H1 (cell line): ENCODE measurements at regions not wholly inside any gene's neighbourhood (a gene's known extent, or its start where the extent isn't known, plus 50 kb on each side); places are given as distances from the start of the nearest gene placed in this dataset.
A peak's percentile ranks its signal among the peaks of the same experiment; 100 is the strongest.

Experiments used
- CTCF ChIA-PET: fragments of 300-600 bp; sonication (Branson Sonifier 250); formaldehyde crosslinking; loops from one replicate; lab custom pipeline; 2021; ENCODE audit not compliant: partially characterized antibody; lab: Charles Lee
- POLR2A ChIA-PET: fragments of 300-600 bp; sonication (Branson Sonifier 250); formaldehyde crosslinking; loops from one replicate; lab custom pipeline; 2021; ENCODE audit warnings: inconsistent platforms; ENCODE audit not compliant: partially characterized antibody; lab: Charles Lee
- DNase-seq, 2 experiments: peaks; one replicate each; pipeline versions ENCODE4 v3.0.0 to v3.0.0-alpha.2; 2010 to 2022; ENCODE audit warnings: low spot score in 2 of 2, low read depth in 1 of 2, mixed read lengths in 1 of 2
- FAIRE-seq: peaks from 2 replicates; lab custom pipeline; 2011; peaks lifted over from hg19 to GRCh38; lab: Jason Lieb, UNC
- H2AFZ ChIP-seq: 2 replicates; pipeline ENCODE4 v1.8.1; 2012; ENCODE audit warnings: low read length, inconsistent platforms
- H2AK5ac ChIP-seq: 2 replicates; pipeline ENCODE4 v1.6.1; 2013; ENCODE audit warnings: low read depth, low read length
- H2BK120ac ChIP-seq: replicated peaks from 2 replicates; pipeline ENCODE3; 2013; ENCODE audit warnings: low read depth, low read length, inconsistent platforms
- H2BK12ac ChIP-seq: 2 replicates; pipeline ENCODE4 v1.6.1; 2013; ENCODE audit warnings: low read depth, low read length
- H2BK15ac ChIP-seq: 2 replicates; pipeline ENCODE4 v1.6.1; 2013; ENCODE audit warnings: low read length
- H2BK20ac ChIP-seq: 2 replicates; pipeline ENCODE4 v1.6.1; 2013; ENCODE audit warnings: low read length
- H2BK5ac ChIP-seq: 2 replicates; pipeline ENCODE4 v1.6.1; 2013; ENCODE audit warnings: low read depth, low read length
- H3K14ac ChIP-seq: 2 replicates; pipeline ENCODE4 v1.6.1; 2013; ENCODE audit warnings: inconsistent platforms; ENCODE audit not compliant: insufficient read length
- H3K18ac ChIP-seq: 2 replicates; pipeline ENCODE4 v1.6.1; 2013; ENCODE audit warnings: low read length; ENCODE audit errors: extremely low read depth
- H3K23ac ChIP-seq: 2 replicates; pipeline ENCODE4 v1.6.1; 2013; ENCODE audit warnings: inconsistent platforms; ENCODE audit not compliant: insufficient read length
- H3K23me2 ChIP-seq: 2 replicates; pipeline ENCODE4 v1.6.1; 2013; ENCODE audit warnings: low read depth, low read length
- H3K27ac ChIP-seq: 2 replicates; pipeline ENCODE4 v1.6.1; 2011; ENCODE audit warnings: low read depth, low read length, inconsistent platforms
- H3K27me3 ChIP-seq, 4 experiments: replicated peaks in 1 of 4; 1 replicate in 1 of 4; 2 replicates in 3 of 4; pipeline versions ENCODE4 v1.6.1 to v1.8.1; 2011 to 2013; ENCODE audit warnings: low read length in 3 of 4, mild to moderate bottlenecking in 3 of 4, inconsistent platforms in 2 of 4, mixed read lengths in 2 of 4, moderate library complexity in 1 of 4; ENCODE audit not compliant: control insufficient read depth in 3 of 4, insufficient read depth in 3 of 4; ENCODE audit errors: extremely low read depth in 1 of 4
- H3K36me3 ChIP-seq, 4 experiments: 2 replicates each; pipeline versions ENCODE4 v1.6.1 to v1.8.1; 2011 to 2013; ENCODE audit warnings: mild to moderate bottlenecking in 4 of 4, low read length in 3 of 4, moderate library complexity in 2 of 4, control low read depth in 1 of 4, inconsistent platforms in 1 of 4; ENCODE audit not compliant: insufficient read depth in 4 of 4, control insufficient read depth in 2 of 4
- H3K4ac ChIP-seq: replicated peaks from 2 replicates; pipeline ENCODE3; 2013; ENCODE audit warnings: low read length, low read depth, mixed read lengths, inconsistent platforms; ENCODE audit not compliant: insufficient read length
- H3K4me1 ChIP-seq, 4 experiments: replicated peaks in 1 of 4; 1 replicate in 1 of 4; 2 replicates in 3 of 4; pipeline versions ENCODE4 v1.6.1 to v1.8.1; 2011 to 2013; ENCODE audit warnings: low read length in 3 of 4, inconsistent platforms in 2 of 4, mixed read lengths in 1 of 4; ENCODE audit not compliant: insufficient read depth in 4 of 4, control insufficient read depth in 3 of 4
- H3K4me2 ChIP-seq, 2 experiments: 2 replicates each; pipeline versions ENCODE4 v1.6.1 to v1.8.1; 2011 to 2013; ENCODE audit warnings: low read depth in 2 of 2, low read length in 2 of 2, control low read depth in 1 of 2, inconsistent platforms in 1 of 2, mild to moderate bottlenecking in 1 of 2; ENCODE audit not compliant: insufficient read depth in 1 of 2
- H3K4me3 ChIP-seq, 4 experiments: fragments of 200-600, 300-600 bp in 1 of 4; sonication (generic), shearing (Covaris generic), sonication (Bioruptor Twin) in 1 of 4; 2 replicates each; pipeline versions ENCODE4 v1.5.1 to v1.8.1; 2011 to 2016; ENCODE audit warnings: low read length in 4 of 4, low read depth in 3 of 4, control low read depth in 2 of 4, inconsistent platforms in 2 of 4, mild to moderate bottlenecking in 2 of 4, mixed read lengths in 1 of 4, moderate library complexity in 1 of 4; ENCODE audit not compliant: insufficient read depth in 2 of 4; ENCODE audit errors: extremely low read depth in 1 of 4
- H3K56ac ChIP-seq: replicated peaks from 2 replicates; pipeline ENCODE3; 2013; ENCODE audit warnings: low read depth, mild to moderate bottlenecking, mixed read lengths, low read length, inconsistent platforms; ENCODE audit not compliant: insufficient read length
- H3K79me1 ChIP-seq: 2 replicates; pipeline ENCODE4 v1.6.1; 2013; ENCODE audit warnings: low read depth, low read length, control low read depth
- H3K79me2 ChIP-seq, 2 experiments: 2 replicates each; pipeline versions ENCODE4 v1.6.1 to v1.8.1; 2012 to 2013; ENCODE audit warnings: low read length in 2 of 2, mild to moderate bottlenecking in 2 of 2, inconsistent platforms in 1 of 2; ENCODE audit not compliant: insufficient read depth in 2 of 2, control insufficient read depth in 1 of 2
- H3K9ac ChIP-seq, 4 experiments: replicated peaks in 1 of 4; 1 replicate in 1 of 4; 2 replicates in 3 of 4; pipeline versions ENCODE4 v1.6.1 to v1.8.1; 2011 to 2013; ENCODE audit warnings: low read depth in 3 of 4, low read length in 3 of 4, control low read depth in 2 of 4, mild to moderate bottlenecking in 2 of 4, moderate library complexity in 2 of 4, inconsistent platforms in 1 of 4; ENCODE audit errors: extremely low read depth in 1 of 4
- H3K9me3 ChIP-seq, 2 experiments: 2 replicates each; pipeline versions ENCODE4 v1.6.1 to v1.8.1; 2012 to 2013; ENCODE audit warnings: mild to moderate bottlenecking in 2 of 2, moderate library complexity in 2 of 2, control low read depth in 1 of 2, inconsistent platforms in 1 of 2, low read depth in 1 of 2, low read length in 1 of 2, mixed read lengths in 1 of 2; ENCODE audit not compliant: insufficient read depth in 2 of 2
- H4K20me1 ChIP-seq, 2 experiments: replicated peaks in 1 of 2; 2 replicates each; pipeline versions ENCODE3 to v1.8.1; 2011 to 2013; ENCODE audit warnings: inconsistent platforms in 2 of 2, low read length in 2 of 2, mild to moderate bottlenecking in 1 of 2; ENCODE audit not compliant: insufficient read depth in 2 of 2, control insufficient read depth in 1 of 2
- H4K5ac ChIP-seq: 2 replicates; pipeline ENCODE4 v1.6.1; 2013; ENCODE audit warnings: low read length, low read depth, mixed read lengths, inconsistent platforms; ENCODE audit not compliant: insufficient read length
- H4K8ac ChIP-seq: 2 replicates; pipeline ENCODE4 v1.8.0; 2013; ENCODE audit warnings: mild to moderate bottlenecking, moderate library complexity, low read length, inconsistent platforms; ENCODE audit not compliant: insufficient read depth; ENCODE audit errors: extremely low read depth
- H4K91ac ChIP-seq: replicated peaks from 2 replicates; pipeline ENCODE3; 2013; ENCODE audit warnings: low read length, mixed read lengths, inconsistent platforms; ENCODE audit not compliant: insufficient read length
- ASH2L ChIP-seq: fragments of 200-600, 300-600 bp; sonication (generic); IDR thresholded peaks from one replicate; pipeline ENCODE4 v1.7.1; 2017; ENCODE audit warnings: low read length
- BACH1 ChIP-seq: IDR thresholded peaks from 2 replicates; pipeline ENCODE4 v1.6.1; 2012; ENCODE audit warnings: low read length, improper control_type of control experiment
- BRCA1 ChIP-seq: IDR thresholded peaks from 2 replicates; pipeline ENCODE4 v1.6.1; 2012; ENCODE audit warnings: low read depth, low read length, improper control_type of control experiment
- EGR1 ChIP-seq: IDR thresholded peaks from 2 replicates; pipeline ENCODE4 v1.6.1; 2011; ENCODE audit warnings: low read depth, low read length, borderline replicate concordance
- KDM5A ChIP-seq: fragments of 200-600 bp; IDR thresholded peaks from 2 replicates; pipeline ENCODE4 v1.7.1; 2012; ENCODE audit warnings: mild to moderate bottlenecking, low read length, inconsistent platforms, mixed read lengths
- POLR2AphosphoS5 ChIP-seq: IDR thresholded peaks from 2 replicates; pipeline ENCODE4 v1.6.1; 2011; ENCODE audit warnings: low read depth, low read length
- WGBS, 2 experiments: shearing (Covaris generic) in 1 of 2; methylation state at CpG; one replicate each; pipeline versions ENCODE4 v1.1.6 to v1.1.7; 2013 to 2015; ENCODE audit warnings: low lambda C conversion rate in 2 of 2, mixed read lengths in 2 of 2, inconsistent platforms in 1 of 2, low coverage in 1 of 2, missing lambda C conversion rate in 1 of 2; ENCODE audit not compliant: insufficient replicate concordance in 2 of 2, insufficient coverage in 1 of 2, insufficient read length in 1 of 2; ENCODE audit errors: extremely low coverage in 1 of 2, missing lambda C conversion rate in 1 of 2; 5-methylcytosine and 5-hydroxymethylcytosine counted together

DNA sequence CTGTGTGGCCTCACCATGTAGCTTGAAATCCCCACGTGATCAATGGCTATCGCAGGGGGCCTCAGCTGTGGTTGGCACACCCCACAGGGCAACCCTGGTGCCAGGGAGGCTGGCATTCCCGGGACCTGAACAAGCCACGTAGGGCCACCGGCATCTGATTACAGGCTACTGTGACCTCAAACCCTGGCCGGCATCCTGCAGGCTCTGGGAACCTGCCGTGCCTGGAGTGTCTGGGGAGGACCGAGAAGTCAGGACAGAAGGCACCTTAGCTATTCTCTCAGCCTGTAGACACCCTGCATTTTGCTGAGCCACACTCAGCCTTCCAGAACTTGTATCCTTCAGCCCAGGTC lies 213.0 kb downstream of the GLI2 start:
- Histone ChIP-seq H4K20me1 (peaks cover 19 to 33% of the 10 kb centered on the region in 2 experiments), H3K4ac (no peak overlapping the region), H3K4me1 (no peaks in the 10 kb centered on the region; a peak in 1 of 7 replicates), H2AFZ (no peak overlapping the region), H3K56ac (no peak overlapping the region), H3K4me2 (no peak overlapping the region), H3K14ac (no peak overlapping the region), H2BK15ac (no peak overlapping the region), H3K4me3 (no peak overlapping the region), H4K8ac (peak overlapping the region; percentile 48; the same call in 1 of the 2 replicates), H2AK5ac (no peak overlapping the region), H3K79me2 (peaks cover 0 to 11% of the 10 kb centered on the region in 2 experiments; a peak in 1 of 4 replicates), H2BK12ac (no peak overlapping the region), H2BK5ac (no peak overlapping the region), H3K79me1 (peaks cover 12% of the 10 kb centered on the region), H2BK20ac (no peak overlapping the region), H3K36me3 (no peaks in the 10 kb centered on the region; a peak in 1 of 8 replicates), H4K5ac (no peak overlapping the region), H3K27me3 (no peaks in the 10 kb centered on the region), H3K23ac (no peak overlapping the region), H3K23me2 (no peaks in the 10 kb centered on the region), H3K18ac (no peak overlapping the region), H3K27ac (no peak overlapping the region), H3K9ac (no peak overlapping the region), H3K9me3 (no peaks in the 10 kb centered on the region), H4K91ac (no peak overlapping the region), H2BK120ac (no peak overlapping the region)
- WGBS, 2 experiments, result 91% methylated on average over 8 of the region's 8 CpGs; no CpG with 5 or more reads in 1 of the 2 experiments
- CTCF ChIA-PET, result interaction anchor here (0.7 to 3.4 kb wide), 14 partner anchors 10 to 255 kb away, joined by 3 to 30 read pairs (median 3); no protein-coding TSS in a partner anchor
- FAIRE-seq, result no peak
- no peak for TF ChIP-seq ASH2L
- no peak for TF ChIP-seq BACH1
- no peak for TF ChIP-seq KDM5A
- TF ChIP-seq POLR2AphosphoS5, result no peak
- no peak for TF ChIP-seq BRCA1
- no peak for TF ChIP-seq EGR1
- DNase-seq, result no peak
- POLR2A ChIA-PET, result interaction anchor here (0.9 kb wide), 1 partner anchor 211 kb away, joined by 3 read pairs; no protein-coding TSS in a partner anchor
